ENCODE measurements at regions not wholly inside any gene's neighbourhood (a gene's known extent, or its start where the extent isn't known, plus 50 kb on each side); places are given as distances from the start of the nearest gene placed in this dataset.

DNA sequence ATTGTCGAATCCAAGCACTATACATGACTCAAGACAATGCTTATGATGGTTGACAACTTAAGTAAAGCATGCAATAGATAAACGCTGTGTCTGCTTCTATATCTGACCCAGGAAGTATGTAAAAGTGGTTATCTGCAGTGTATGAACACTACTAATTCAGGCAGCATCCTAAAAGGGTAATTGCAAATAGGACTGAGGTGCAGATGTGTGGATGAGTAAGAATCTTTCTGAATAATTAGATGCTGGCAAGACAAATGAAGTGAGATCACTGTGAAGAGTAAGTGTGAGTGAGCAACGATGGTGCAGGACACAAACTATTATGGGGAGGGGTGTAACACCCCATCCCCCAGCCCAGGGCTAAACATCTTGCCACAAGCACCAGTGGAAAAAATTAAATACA, 195.7 kb upstream of the CHRNA7 start:
- DNase-seq (ENCODE audit: low read depth), result no peak
- TF ChIP-seq, protein P1, sequence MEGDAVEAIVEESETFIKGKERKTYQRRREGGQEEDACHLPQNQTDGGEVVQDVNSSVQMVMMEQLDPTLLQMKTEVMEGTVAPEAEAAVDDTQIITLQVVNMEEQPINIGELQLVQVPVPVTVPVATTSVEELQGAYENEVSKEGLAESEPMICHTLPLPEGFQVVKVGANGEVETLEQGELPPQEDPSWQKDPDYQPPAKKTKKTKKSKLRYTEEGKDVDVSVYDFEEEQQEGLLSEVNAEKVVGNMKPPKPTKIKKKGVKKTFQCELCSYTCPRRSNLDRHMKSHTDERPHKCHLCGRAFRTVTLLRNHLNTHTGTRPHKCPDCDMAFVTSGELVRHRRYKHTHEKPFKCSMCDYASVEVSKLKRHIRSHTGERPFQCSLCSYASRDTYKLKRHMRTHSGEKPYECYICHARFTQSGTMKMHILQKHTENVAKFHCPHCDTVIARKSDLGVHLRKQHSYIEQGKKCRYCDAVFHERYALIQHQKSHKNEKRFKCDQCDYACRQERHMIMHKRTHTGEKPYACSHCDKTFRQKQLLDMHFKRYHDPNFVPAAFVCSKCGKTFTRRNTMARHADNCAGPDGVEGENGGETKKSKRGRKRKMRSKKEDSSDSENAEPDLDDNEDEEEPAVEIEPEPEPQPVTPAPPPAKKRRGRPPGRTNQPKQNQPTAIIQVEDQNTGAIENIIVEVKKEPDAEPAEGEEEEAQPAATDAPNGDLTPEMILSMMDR (IDR thresholded peaks at IDR 0.05; ENCODE audit: low read length, missing control alignments), result no peak
- H3K4me3 ChIP-seq (replicated peaks; ENCODE audit: low read depth, low read length), result no peak overlapping the region

DNA sequence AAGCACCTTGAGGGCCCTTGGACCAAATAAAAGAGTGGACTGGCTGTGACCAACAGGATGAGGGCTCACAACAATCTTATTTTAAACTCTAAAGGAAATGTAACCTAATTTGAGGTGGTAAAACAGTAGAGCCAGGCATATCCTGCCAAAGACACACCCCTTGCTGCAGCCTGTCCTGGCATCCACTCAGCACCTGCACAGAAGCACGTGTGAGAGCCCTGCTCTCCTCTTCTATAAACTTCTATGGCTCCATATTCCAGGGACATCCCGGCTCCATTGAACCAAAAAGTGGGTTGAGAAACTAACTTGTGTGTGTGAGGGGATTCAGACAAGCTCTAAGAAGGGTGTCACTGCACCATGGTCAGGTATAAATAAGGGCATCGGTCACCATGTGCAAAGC, 190.9 kb upstream of the CHRNA7 start:
- TF ChIP-seq, protein P1 (IDR thresholded peaks at IDR 0.05; ENCODE audit: low read length, missing control alignments), result no peak
- no peak overlapping the region for H3K4me3 ChIP-seq (replicated peaks; ENCODE audit: low read depth, low read length)
- no peak for DNase-seq (ENCODE audit: low read depth)

- TF ChIP-seq, protein P1 (IDR thresholded peaks at IDR 0.05; ENCODE audit: low read length, missing control alignments), result no peak
- no peak for DNase-seq (ENCODE audit: low read depth)
- no peak overlapping the region for H3K4me3 ChIP-seq (replicated peaks; ENCODE audit: low read depth, low read length)
Observed at GRCh38 chr15:31840849-31841476, 189.4 kb upstream of the CHRNA7 start.

GRCh38 chr15:31842532-31843195, 187.7 kb upstream of the CHRNA7 start:
- DNase-seq (ENCODE audit: low read depth), result no peak
- TF ChIP-seq, protein P1 (IDR thresholded peaks at IDR 0.05; ENCODE audit: low read length, missing control alignments), result no peak
- no peak overlapping the region for H3K4me3 ChIP-seq (replicated peaks; ENCODE audit: low read depth, low read length)

DNA sequence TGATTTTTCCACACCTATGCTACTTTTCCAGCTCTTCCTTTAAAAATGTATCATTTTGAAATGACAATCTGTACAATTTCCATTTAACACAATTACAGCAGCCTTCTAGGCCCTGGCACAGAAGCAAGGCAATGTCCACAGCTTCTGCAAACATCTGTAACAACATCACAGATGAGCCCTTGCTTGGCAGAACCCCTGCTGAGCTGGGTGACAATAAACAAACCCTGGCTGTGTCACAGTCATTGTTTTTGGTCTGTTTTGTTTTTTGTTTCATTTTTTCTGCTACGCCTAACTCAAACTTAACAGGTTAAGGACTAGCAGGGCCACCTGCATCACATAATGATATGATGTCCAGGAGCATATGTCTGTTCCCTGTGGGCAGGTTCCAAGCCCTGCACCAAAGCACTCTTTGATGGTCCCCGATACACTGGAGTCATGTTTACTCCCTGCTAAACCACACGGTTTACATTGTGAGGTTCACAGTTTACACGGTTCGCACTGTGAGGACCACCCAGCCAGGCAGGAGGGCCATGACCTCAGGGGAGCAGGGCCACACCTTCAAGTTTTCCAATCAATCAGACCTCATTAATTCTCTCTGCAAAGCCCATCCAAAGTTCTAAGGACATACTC, 186.8 kb upstream of the CHRNA7 start:
- TF ChIP-seq, protein P1 (IDR thresholded peaks at IDR 0.05; ENCODE audit: low read length, missing control alignments), result no peak
- no peak for DNase-seq (ENCODE audit: low read depth)
- H3K4me3 ChIP-seq (replicated peaks; ENCODE audit: low read depth, low read length), result no peak overlapping the region

DNA sequence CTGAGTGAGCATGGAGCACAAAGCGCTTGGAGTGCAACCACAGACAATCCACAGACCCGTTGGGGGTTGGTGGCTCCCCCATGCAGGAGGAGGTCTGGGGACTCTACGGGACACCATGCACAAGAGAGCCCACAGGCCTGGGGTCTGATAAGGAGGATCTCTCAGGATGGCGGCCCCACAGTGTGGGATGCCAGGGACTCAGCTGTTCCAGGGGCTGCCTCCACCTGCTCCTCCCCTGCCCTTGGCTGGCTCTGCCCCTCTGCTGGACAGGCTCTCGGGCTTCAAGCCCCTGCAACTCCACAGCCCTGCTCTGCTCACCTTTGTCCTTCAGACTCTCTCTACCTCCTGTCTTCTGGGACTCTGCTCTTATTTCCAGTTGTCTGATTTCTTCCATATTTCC, 184.5 kb upstream of the CHRNA7 start:
- no peak for DNase-seq (ENCODE audit: low read depth)
- TF ChIP-seq, protein P1 (IDR thresholded peaks at IDR 0.05; ENCODE audit: low read length, missing control alignments), result no peak
- H3K4me3 ChIP-seq (replicated peaks; ENCODE audit: low read depth, low read length), result no peak overlapping the region
